H1 (cell line): ENCODE measurements at regions not wholly inside any gene's neighbourhood (a gene's known extent, or its start where the extent isn't known, plus 50 kb on each side); places are given as distances from the start of the nearest gene placed in this dataset.
"Not testable (repeated sequence)": the region's sequence is repeated elsewhere in the genome, so short reads cannot be mapped to it uniquely, and the experiment has no call there.

Experiments used
- ATF2 ChIP-seq: IDR thresholded peaks from 2 replicates; pipeline ENCODE4 v1.6.1; 2012; ENCODE audit warnings: low read length, inconsistent platforms
- BACH1 ChIP-seq: IDR thresholded peaks from 2 replicates; pipeline ENCODE4 v1.6.1; 2012; ENCODE audit warnings: low read length, improper control_type of control experiment
- CBX5 ChIP-seq: fragments of 300-800, 300-1000 bp; sonication (generic); IDR thresholded peaks from 2 replicates; pipeline ENCODE4 v1.7.1; 2016; ENCODE audit warnings: antibody characterized with exemption, low read length, low read depth
- CTCF ChIP-seq, 3 experiments: IDR thresholded peaks; 1 replicate in 2 of 3; 2 replicates in 1 of 3; pipeline versions ENCODE4 v1.5.1 to v1.6.1; 2011; ENCODE audit warnings: low read length in 3 of 3, mild to moderate bottlenecking in 3 of 3, inconsistent platforms in 2 of 3, low read depth in 1 of 3, moderate library complexity in 1 of 3; ENCODE audit not compliant: insufficient read depth in 1 of 3; ENCODE audit errors: control extremely low read depth in 1 of 3
- EZH2 ChIP-seq: fragments of 200-600 bp; sonication (generic); IDR thresholded peaks from 2 replicates; pipeline ENCODE4 v1.7.1; 2012; ENCODE audit warnings: low read depth, mild to moderate bottlenecking, moderate library complexity, low read length, inconsistent platforms; ENCODE audit not compliant: severe bottlenecking
- JUND ChIP-seq: IDR thresholded peaks from 2 replicates; pipeline ENCODE4 v1.6.1; 2011; ENCODE audit warnings: mild to moderate bottlenecking, improper control_type of control experiment, low read length
- PHF8 ChIP-seq: fragments of 200-600 bp; sonication (generic); conservative IDR thresholded peaks from 2 replicates; pipeline ENCODE4 v1.7.1; 2012; ENCODE audit warnings: low read depth, mild to moderate bottlenecking, inconsistent platforms, low read length, moderate library complexity
- POLR2A ChIP-seq, 2 experiments: IDR thresholded peaks; 1 replicate in 1 of 2; 2 replicates in 1 of 2; pipeline ENCODE4 v1.6.1; 2011; ENCODE audit warnings: low read depth in 2 of 2, low read length in 2 of 2, mild to moderate bottlenecking in 2 of 2; ENCODE audit errors: control extremely low read depth in 1 of 2
- POLR2AphosphoS5 ChIP-seq: IDR thresholded peaks from 2 replicates; pipeline ENCODE4 v1.6.1; 2011; ENCODE audit warnings: low read depth, low read length
- RAD21 ChIP-seq, 2 experiments: IDR thresholded peaks in 1 of 2; conservative IDR thresholded peaks in 1 of 2; 2 replicates each; pipeline ENCODE4 v1.6.1; 2011; ENCODE audit warnings: low read depth in 2 of 2, low read length in 2 of 2, improper control_type of control experiment in 1 of 2, inconsistent platforms in 1 of 2, mild to moderate bottlenecking in 1 of 2, moderate library complexity in 1 of 2
- RFX5 ChIP-seq: IDR thresholded peaks from 2 replicates; pipeline ENCODE4 v1.6.1; 2011; ENCODE audit warnings: low read depth, low read length, improper control_type of control experiment, borderline replicate concordance
- SP1 ChIP-seq: IDR thresholded peaks from 2 replicates; pipeline ENCODE4 v1.6.1; 2011; ENCODE audit warnings: low read depth, low read length
- SUZ12 ChIP-seq: fragments of 200-600 bp; sonication (generic); IDR thresholded peaks from 2 replicates; pipeline ENCODE4 v1.6.1; 2012; ENCODE audit warnings: mild to moderate bottlenecking, inconsistent platforms, low read length, moderate library complexity, mixed read lengths
- TAF1 ChIP-seq: IDR thresholded peaks from 2 replicates; pipeline ENCODE4 v1.6.1; 2011; ENCODE audit warnings: mild to moderate bottlenecking, low read depth, low read length

- not testable (repeated sequence) for TF ChIP-seq SP1; TAF1; CTCF (IDR thresholded peaks at IDR 0.05; ENCODE audit: control extremely low read depth in 1 of 3, insufficient read depth in 1 of 3, low read depth in 1 of 3, low read length in 3 of 3); POLR2A (IDR thresholded peaks at IDR 0.05; ENCODE audit: control extremely low read depth in 1 of 2, low read depth in 2 of 2, low read length in 2 of 2); ATF2; BACH1; EZH2; RFX5; POLR2AphosphoS5; CBX5; SUZ12; PHF8; RAD21 (IDR thresholded peaks at IDR 0.05 in 1 of 2, conservative IDR thresholded peaks at IDR 0.05 in 1 of 2; ENCODE audit: low read depth in 2 of 2, low read length in 2 of 2); JUND
These were observed 124.2 kb upstream of the NBPF26 start for GRCh38 chr1:120599511-120599910.
